HG03439 (cell line): ENCODE measurements at regions not wholly inside any gene's neighbourhood (a gene's known extent, or its start where the extent isn't known, plus 50 kb on each side); places are given as distances from the start of the nearest gene placed in this dataset.
"Not testable (repeated sequence)": the region's sequence is repeated elsewhere in the genome, so short reads cannot be mapped to it uniquely, and the experiment has no call there.

Experiments used
- ATAC-seq: cut with Tn5 transposase; IDR thresholded peaks from one replicate; pipeline ENCODE4 v1.9.1; 2021; ENCODE audit warnings: mild to moderate bottlenecking, moderate library complexity; ENCODE audit not compliant: unreplicated experiment

DNA sequence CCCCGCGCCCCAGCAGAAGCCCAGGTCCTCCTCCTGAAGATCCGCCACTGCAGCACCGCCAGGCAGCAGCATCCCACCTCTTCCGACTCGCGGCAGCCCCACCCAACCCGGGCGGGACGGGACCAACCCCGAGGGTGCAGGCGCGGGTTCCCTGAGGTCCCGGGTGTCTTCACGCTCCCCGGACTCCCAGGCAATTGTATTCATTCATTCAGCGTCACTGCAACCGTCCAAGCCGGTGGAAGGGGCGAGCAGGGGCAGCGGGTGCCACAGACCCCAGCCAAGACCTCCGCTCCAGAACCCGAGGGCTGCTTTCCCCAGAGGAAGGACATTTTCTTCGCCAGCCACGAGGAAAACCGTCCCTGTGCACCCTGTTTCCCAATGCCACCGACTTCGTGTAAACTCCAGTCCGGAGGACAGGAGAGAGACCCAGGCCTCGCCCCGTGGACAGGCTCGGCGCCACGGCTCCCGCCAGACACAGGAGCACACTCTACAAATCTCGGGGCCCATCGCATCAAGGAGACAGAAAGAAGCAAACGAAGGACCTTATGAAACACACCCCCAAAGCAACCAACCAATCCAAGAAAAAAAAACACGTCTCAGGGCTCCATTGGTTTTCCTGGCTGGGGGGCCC, 1471.5 kb downstream of the FOXD4L5 start:
- ATAC-seq = not testable (repeated sequence)

GRCh38 chr9:63812822-63813221, 1472.2 kb downstream of the FOXD4L5 start:
- peak; percentile 56 for ATAC-seq

GRCh38 chr9:63804205-63804604, 1480.8 kb downstream of the FOXD4L5 start:
- ATAC-seq = not testable (repeated sequence)

DNA sequence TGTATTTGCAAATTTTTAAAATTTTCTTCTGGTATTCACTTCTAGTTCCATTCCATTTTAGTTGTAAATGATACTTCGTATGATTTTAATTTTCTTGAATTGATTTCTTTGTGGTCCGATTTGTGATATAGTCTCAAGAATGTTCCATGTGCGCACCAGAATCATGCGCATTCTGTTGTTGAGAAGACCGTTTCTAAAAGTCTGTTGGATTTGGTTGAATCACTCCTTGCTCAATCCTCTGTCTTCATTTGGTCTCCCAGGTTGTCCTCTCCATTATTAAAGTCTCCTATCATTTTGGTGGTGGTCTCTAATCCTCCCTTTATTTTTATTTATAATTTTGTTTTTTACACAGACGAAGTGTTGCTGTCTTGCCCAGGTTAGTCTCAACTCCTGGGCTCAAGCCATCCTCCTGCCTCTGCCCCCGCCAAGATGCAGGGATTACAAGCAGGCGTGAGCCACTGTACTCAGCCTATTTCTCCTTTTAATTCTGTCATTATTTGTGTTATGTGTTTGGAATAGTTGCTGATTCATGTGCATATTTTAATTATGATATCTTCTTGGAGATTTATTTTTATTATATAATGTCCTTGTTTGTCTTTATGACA, 1490.8 kb downstream of the FOXD4L5 start:
- not testable (repeated sequence) for ATAC-seq

- ATAC-seq = not testable (repeated sequence)
These were observed 1497.6 kb downstream of the FOXD4L5 start for GRCh38 chr9:63787454-63787853.

GRCh38 chr9:63785059-63785458, 1500.0 kb downstream of the FOXD4L5 start:
- ATAC-seq = not testable (repeated sequence)

GRCh38 chr9:63784421-63784820, 1500.6 kb downstream of the FOXD4L5 start:
- ATAC-seq = not testable (repeated sequence)

- not testable (repeated sequence) for ATAC-seq
These were observed 1503.1 kb downstream of the FOXD4L5 start for GRCh38 chr9:63781817-63782439.

DNA sequence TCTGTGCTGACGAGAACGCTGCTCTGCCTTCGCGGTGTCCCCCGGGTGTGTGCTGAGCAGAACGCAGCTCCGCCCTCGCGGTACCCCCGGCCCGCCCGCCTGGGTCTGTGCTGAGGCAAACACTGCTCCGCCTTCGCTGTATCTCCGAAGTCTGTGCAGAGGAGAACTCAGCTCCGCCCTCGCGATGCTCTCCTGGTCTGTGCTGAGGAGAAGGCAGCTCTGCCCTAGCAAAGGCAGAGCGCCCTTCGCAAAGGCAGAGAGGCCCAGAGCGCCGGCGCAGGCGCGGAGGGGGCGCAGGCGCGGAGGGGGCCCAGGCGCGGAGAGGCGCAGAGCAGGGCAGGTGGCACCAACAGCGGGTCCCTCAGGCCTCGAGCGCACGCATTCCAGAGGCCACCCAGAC, 1503.6 kb downstream of the FOXD4L5 start:
- peak; percentile 70 for ATAC-seq

- ATAC-seq = not testable (repeated sequence)
These were observed 1508.8 kb downstream of the FOXD4L5 start for GRCh38 chr9:63776220-63776619.

GRCh38 chr9:63775092-63775426, 1510.0 kb downstream of the FOXD4L5 start:
- not testable (repeated sequence) for ATAC-seq

DNA sequence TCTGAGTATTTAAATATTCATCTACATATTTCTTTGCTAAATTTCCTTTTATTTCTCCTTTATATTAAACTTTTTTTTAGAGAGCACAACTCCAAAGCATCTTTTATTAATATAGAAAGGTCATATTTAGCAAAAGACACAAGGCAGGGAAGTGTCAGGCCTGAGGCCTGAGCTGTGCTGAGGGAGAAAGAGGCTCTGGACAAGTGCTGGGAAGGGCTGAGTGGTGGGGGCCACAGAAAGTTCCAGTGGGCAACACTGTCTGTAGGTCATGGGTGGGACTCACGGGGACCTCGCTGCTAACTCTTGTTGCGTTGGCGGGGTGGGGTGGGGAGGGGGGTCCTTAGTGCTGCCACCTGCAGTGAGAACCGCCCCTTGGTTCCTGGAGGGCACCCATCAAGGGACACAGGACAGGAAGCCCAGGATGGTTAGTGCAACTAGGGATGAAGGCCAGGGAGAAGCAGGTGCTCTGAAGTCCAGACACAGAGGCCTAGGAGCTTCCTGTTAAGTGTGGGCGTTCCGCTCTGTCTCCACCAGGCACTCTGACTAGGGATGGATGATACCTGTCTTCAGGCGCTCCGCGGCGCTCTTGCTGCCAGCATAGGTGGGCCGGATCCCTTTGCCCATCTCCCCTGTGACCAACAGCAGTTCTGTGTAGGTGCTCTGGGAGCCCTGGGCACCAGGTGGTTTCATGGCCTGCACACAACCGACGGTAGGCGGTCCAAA, 1510.5 kb downstream of the FOXD4L5 start:
- ATAC-seq = not testable (repeated sequence)

GRCh38 chr9:63762230-63762629, 1522.8 kb downstream of the FOXD4L5 start:
- not testable (repeated sequence) for ATAC-seq

GRCh38 chr9:63729021-63729420, 1556.0 kb downstream of the FOXD4L5 start:
- ATAC-seq = not testable (repeated sequence)

DNA sequence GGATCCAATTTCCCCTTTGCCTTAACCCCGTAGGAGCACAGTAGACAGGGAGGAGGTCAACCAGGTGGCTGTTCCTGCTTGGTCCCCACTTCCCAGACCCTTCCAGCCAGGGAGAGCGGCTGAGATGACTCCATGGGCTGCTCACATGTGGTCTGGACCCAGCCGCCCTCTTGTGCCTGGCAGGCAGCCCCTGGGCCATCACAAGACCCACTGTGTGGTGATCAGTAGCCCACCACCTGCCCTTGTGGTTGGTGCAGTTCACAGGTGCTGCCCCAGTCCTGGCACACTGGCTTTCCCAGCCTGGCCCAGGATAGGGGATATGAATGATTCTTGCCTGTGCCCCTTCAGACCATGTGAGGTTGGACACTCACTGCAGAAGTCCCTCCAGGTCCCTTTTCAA, 1556.7 kb downstream of the FOXD4L5 start:
- no peak for ATAC-seq

DNA sequence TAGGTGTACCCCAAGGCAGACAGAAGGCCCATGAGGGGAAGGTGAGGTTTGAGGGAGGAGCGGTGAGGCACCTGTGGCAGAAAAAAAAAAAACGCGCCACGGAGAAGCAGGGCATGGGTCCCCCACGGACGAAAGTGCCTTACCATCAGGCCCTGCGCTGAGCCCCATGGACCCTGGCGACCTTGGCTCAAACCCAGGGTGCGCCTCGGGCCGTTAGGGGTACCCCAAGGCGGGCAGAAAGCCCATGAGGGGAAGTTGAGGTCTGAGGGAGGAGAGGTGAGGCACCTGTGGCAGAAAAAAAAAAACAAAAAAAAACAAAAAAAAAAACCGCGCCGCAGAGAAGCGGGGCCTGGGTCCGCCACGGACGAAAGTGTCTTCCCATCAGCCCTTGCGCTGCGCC, 1576.7 kb downstream of the FOXD4L5 start:
- not testable (repeated sequence) for ATAC-seq

DNA sequence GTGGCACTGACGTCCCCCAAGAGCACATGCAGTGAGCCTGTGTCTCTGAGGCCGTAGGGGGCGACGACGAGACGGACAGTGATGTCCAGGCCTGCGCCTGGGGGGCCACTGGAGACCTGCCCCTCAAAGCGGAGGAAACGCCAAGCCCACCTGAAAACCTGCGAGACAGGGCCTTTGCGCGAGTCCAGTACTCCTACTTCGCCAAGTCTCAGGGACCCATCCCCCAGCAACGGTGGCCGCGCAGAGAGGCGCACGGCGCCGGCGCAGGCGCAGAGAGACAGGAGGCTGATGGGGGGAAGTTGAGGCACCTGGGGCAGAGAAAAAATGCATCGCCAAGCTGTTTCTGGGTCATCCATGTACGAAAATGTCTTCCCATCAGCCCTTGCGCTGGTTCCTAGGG, 1580.6 kb downstream of the FOXD4L5 start:
- not testable (repeated sequence) for ATAC-seq

DNA sequence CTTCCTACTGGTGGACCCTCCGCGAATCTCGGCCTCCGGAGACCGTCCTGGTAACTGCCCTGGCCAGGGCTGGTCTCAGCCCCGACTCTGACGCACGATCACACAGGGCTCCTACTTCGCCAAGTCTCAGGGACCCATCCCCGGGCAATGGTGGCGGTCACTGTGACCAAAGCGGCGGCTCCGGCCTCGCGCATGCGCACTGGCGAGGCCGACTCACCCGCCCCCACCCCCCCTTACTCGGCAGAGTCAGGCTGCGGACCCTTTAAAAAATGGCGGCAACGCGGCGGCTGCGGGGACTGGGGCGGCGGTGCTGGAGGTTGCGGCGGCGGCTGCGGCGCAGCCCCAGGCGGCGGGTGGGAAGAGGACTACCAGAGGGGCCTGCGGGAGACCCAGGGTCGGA, 1581.3 kb downstream of the FOXD4L5 start:
- ATAC-seq = not testable (repeated sequence)

DNA sequence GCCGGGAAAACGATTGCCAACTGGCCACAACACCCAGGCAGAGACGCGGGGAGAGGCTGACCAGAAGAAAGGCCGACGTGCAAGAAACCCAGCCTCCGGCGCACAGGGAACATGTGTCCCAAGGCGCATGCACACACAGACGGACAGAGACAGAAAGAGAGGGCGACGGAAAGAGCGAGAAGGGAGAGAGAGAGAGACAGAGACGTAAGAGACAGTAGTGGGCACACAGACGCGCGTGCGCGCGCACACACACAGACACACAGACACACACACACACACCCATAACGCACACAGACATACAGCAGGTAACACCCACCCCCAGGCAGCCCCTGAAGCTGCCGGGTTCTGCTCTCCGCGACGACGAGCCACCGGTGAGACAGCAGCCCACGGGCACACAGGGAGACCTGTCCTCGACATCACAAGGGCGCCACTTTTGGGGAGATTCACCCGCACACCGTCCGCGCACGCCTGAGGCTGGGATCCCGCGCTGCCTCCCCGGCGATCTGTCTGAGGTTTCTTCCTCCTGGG, 1581.8 kb downstream of the FOXD4L5 start:
- not testable (repeated sequence) for ATAC-seq
